GM23248 (cell line): ENCODE measurements at regions not wholly inside any gene's neighbourhood (a gene's known extent, or its start where the extent isn't known, plus 50 kb on each side); places are given as distances from the start of the nearest gene placed in this dataset.

Experiments used
- EZH2 ChIP-seq: fragments of 200-600 bp; sonication (generic); IDR thresholded peaks from 2 replicates; pipeline ENCODE4 v1.6.1; 2018; ENCODE audit warnings: antibody characterized with exemption, mild to moderate bottlenecking; ENCODE audit not compliant: insufficient read depth, poor library complexity, severe bottlenecking
- EZH2phosphoT487 ChIP-seq: fragments of 200-600 bp; sonication (generic); IDR thresholded peaks from 2 replicates; pipeline ENCODE4 v1.6.1; 2018; ENCODE audit warnings: antibody characterized with exemption, moderate library complexity, mild to moderate bottlenecking, low read depth; ENCODE audit not compliant: insufficient read depth

GRCh38 chr4:54945838-54946237 is 179.6 kb downstream of the KDR start:
- TF ChIP-seq EZH2phosphoT487 (no peak), EZH2 (no peak)
